HPDE6-E6E7 (cell line): ENCODE measurements at regions not wholly inside any gene's neighbourhood (a gene's known extent, or its start where the extent isn't known, plus 50 kb on each side); places are given as distances from the start of the nearest gene placed in this dataset.

Experiments used
- DNase-seq: peaks from one replicate; pipeline ENCODE4 v3.0.0; 2011; ENCODE audit warnings: missing footprints; ENCODE audit errors: extremely low spot score

- DNase-seq, result no peak
These were observed 2023.0 kb upstream of the CDH9 start for GRCh38 chr5:29061381-29061780.

- peak; percentile 33 for DNase-seq
These were observed 2016.3 kb upstream of the CDH9 start for GRCh38 chr5:29054694-29055093.

GRCh38 chr5:29054282-29054681, 2015.9 kb upstream of the CDH9 start:
- DNase-seq, result no peak

- no peak for DNase-seq
These were observed 2013.1 kb upstream of the CDH9 start for GRCh38 chr5:29051509-29051908.

- no peak for DNase-seq
These were observed 2003.8 kb upstream of the CDH9 start for GRCh38 chr5:29042152-29042551.

GRCh38 chr5:29040404-29040803, 2002.0 kb upstream of the CDH9 start:
- DNase-seq, result no peak

GRCh38 chr5:29039994-29040393, 2001.6 kb upstream of the CDH9 start:
- DNase-seq, result no peak

GRCh38 chr5:29037716-29038115, 1999.3 kb upstream of the CDH9 start:
- DNase-seq, result no peak

- DNase-seq, result no peak
These were observed 1985.7 kb upstream of the CDH9 start for GRCh38 chr5:29024052-29024451.

- DNase-seq, result no peak
These were observed 1985.2 kb upstream of the CDH9 start for GRCh38 chr5:29023541-29023940.

GRCh38 chr5:29017501-29017900, 1979.1 kb upstream of the CDH9 start:
- no peak for DNase-seq

GRCh38 chr5:29016067-29016466, 1977.7 kb upstream of the CDH9 start:
- DNase-seq, result no peak

- DNase-seq, result no peak
These were observed 1977.1 kb upstream of the CDH9 start for GRCh38 chr5:29015523-29015922.

GRCh38 chr5:29005386-29005785, 1967.0 kb upstream of the CDH9 start:
- no peak for DNase-seq

- no peak for DNase-seq
These were observed 1964.1 kb upstream of the CDH9 start for GRCh38 chr5:29002481-29002880.

GRCh38 chr5:29001666-29002065, 1963.3 kb upstream of the CDH9 start:
- DNase-seq, result no peak

GRCh38 chr5:28984639-28985038, 1946.3 kb upstream of the CDH9 start:
- DNase-seq, result no peak

GRCh38 chr5:28975508-28975907, 1937.1 kb upstream of the CDH9 start:
- no peak for DNase-seq

GRCh38 chr5:28967848-28968247, 1929.5 kb upstream of the CDH9 start:
- no peak for DNase-seq

GRCh38 chr5:28961816-28962215, 1923.4 kb upstream of the CDH9 start:
- no peak for DNase-seq

- no peak for DNase-seq
These were observed 1920.2 kb upstream of the CDH9 start for GRCh38 chr5:28958581-28958980.

- no peak for DNase-seq
These were observed 1919.1 kb upstream of the CDH9 start for GRCh38 chr5:28957450-28957849.

GRCh38 chr5:28954074-28954473, 1915.7 kb upstream of the CDH9 start:
- no peak for DNase-seq

GRCh38 chr5:28947865-28948264, 1909.5 kb upstream of the CDH9 start:
- no peak for DNase-seq

- DNase-seq, result no peak
These were observed 1907.5 kb upstream of the CDH9 start for GRCh38 chr5:28945859-28946258.
